Tibial nerve (tissue), 4 donors: ENCODE measurements at regions not wholly inside any gene's neighbourhood (a gene's known extent, or its start where the extent isn't known, plus 50 kb on each side); places are given as distances from the start of the nearest gene placed in this dataset.

Source experiments
- DNase-seq, 2 donors: peaks; one replicate each; pipeline ENCODE4 v3.0.0-alpha.2; 2019; ENCODE audit warnings: low spot score in 2 of 2
- H3K27ac ChIP-seq, 4 donors: fragments of 200-600 bp; sonication (generic) in 3 of 4; one replicate each; pipeline ENCODE4 v1.5.1; 2017 to 2019; ENCODE audit warnings: mild to moderate bottlenecking in 1 of 4
- H3K27me3 ChIP-seq, 2 donors: fragments of 200-600 bp; sonication (generic) in 1 of 2; one replicate each; pipeline versions ENCODE4 v1.5.1 to v1.6.0; 2017 to 2019
- H3K36me3 ChIP-seq, 3 donors: fragments of 200-600 bp; sonication (generic); one replicate each; pipeline ENCODE4 v1.5.1; 2018 to 2019
- H3K4me1 ChIP-seq, 4 donors: fragments of 200-600 bp; sonication (generic) in 3 of 4; one replicate each; pipeline ENCODE4 v1.5.1; 2017 to 2019
- H3K4me3 ChIP-seq, 4 donors: fragments of 200-600 bp; sonication (generic) in 3 of 4; one replicate each; pipeline ENCODE4 v1.5.1; 2017 to 2019; ENCODE audit warnings: mild to moderate bottlenecking in 1 of 4, moderate library complexity in 1 of 4
- H3K9me3 ChIP-seq, 4 donors: fragments of 200-600 bp; sonication (generic) in 3 of 4; one replicate each; pipeline ENCODE4 v1.5.1; 2017 to 2019
- EP300 ChIP-seq, 2 donors: sonication (generic); formaldehyde crosslinking; IDR thresholded peaks; one replicate each; pipeline ENCODE4 v1.6.1; 2017; ENCODE audit warnings: antibody characterized with exemption in 2 of 2, mild to moderate bottlenecking in 1 of 2
- POLR2A ChIP-seq, 2 donors: fragments of 450-650 bp; IDR thresholded peaks; one replicate each; pipeline ENCODE4 v1.6.1; 2017; ENCODE audit warnings: antibody characterized with exemption in 2 of 2, mild to moderate bottlenecking in 2 of 2, moderate library complexity in 2 of 2
- WGBS, 2 donors: methylation state at CpG; one replicate each; pipeline ENCODE4 v1.1.5; 2018; 5-methylcytosine and 5-hydroxymethylcytosine counted together
- TF ChIP-seq, protein P1 (sequence below), 5 experiments: fragments of 200-600 bp in 3 of 5; fragments of 450-650 bp in 2 of 5; sonication (generic) in 3 of 5; IDR thresholded peaks; one replicate each; pipeline ENCODE4 v1.5.1; 2016 to 2019; ENCODE audit warnings: antibody characterized with exemption in 5 of 5, mild to moderate bottlenecking in 3 of 5, moderate library complexity in 2 of 5

DNA sequence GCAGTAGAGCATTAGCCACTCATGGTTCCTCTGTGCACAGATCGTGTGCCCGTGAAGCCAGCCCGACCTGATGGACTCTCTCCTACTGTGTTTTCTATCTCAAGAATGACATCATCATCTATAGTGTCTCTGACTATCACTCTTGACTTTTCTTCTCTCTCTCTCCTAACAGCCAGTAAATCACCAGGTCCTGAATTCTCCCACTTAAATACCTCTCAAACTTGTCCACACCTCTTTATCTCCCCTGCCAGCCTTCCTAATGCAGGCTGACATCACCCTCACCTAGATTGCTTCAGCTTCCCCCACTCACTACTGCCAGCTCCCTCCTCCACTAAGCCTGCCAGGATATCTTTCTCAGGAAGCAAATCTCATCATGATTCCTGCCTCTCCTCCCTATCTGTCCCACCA lies 90.6 kb upstream of the MIER3 start:
- Histone ChIP-seq H3K27ac (no peak overlapping the region), H3K27me3 (no peaks in the 10 kb centered on the region), H3K9me3 (no peaks in the 10 kb centered on the region), H3K4me3 (no peak overlapping the region), H3K4me1 (no peaks in the 10 kb centered on the region), H3K36me3 (no peaks in the 10 kb centered on the region)
- no peak for DNase-seq
- WGBS, 2 donors = 78 to 84% methylated on average over 3 of the region's 3 CpGs
- TF ChIP-seq EP300 (IDR thresholded peaks at IDR 0.05) = no peak
- TF ChIP-seq POLR2A (IDR thresholded peaks at IDR 0.05) = no peak
- TF ChIP-seq, protein P1, sequence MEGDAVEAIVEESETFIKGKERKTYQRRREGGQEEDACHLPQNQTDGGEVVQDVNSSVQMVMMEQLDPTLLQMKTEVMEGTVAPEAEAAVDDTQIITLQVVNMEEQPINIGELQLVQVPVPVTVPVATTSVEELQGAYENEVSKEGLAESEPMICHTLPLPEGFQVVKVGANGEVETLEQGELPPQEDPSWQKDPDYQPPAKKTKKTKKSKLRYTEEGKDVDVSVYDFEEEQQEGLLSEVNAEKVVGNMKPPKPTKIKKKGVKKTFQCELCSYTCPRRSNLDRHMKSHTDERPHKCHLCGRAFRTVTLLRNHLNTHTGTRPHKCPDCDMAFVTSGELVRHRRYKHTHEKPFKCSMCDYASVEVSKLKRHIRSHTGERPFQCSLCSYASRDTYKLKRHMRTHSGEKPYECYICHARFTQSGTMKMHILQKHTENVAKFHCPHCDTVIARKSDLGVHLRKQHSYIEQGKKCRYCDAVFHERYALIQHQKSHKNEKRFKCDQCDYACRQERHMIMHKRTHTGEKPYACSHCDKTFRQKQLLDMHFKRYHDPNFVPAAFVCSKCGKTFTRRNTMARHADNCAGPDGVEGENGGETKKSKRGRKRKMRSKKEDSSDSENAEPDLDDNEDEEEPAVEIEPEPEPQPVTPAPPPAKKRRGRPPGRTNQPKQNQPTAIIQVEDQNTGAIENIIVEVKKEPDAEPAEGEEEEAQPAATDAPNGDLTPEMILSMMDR (IDR thresholded peaks at IDR 0.05) = no peak

DNA sequence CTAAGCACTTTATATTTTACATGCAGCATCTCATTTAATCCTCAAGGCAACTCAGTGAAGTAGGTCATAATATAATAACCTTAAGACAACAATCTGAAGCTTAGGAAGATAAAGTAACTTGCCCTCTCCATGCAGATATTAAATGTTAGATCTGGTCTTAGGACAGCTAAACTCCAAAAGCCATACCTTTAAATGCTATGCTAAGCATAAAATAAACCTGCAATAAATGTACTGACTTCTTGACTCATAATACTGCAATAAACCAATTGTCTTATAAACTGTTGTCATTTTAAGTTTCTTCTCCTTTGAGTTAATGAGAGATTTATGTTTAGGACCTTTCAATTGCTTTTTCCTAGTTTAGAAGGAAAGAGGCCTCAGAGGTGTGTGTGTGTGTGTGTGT lies 102.2 kb upstream of the MIER3 start:
- Histone ChIP-seq H3K36me3 (no peaks in the 10 kb centered on the region), H3K27me3 (no peaks in the 10 kb centered on the region), H3K4me3 (no peak overlapping the region), H3K4me1 (no peaks in the 10 kb centered on the region), H3K27ac (no peak overlapping the region), H3K9me3 (no peaks in the 10 kb centered on the region)
- TF ChIP-seq EP300 (IDR thresholded peaks at IDR 0.05) = no peak
- no peak for TF ChIP-seq POLR2A (IDR thresholded peaks at IDR 0.05)
- TF ChIP-seq, protein P1 (IDR thresholded peaks at IDR 0.05) = no peak
- no peak for DNase-seq

DNA sequence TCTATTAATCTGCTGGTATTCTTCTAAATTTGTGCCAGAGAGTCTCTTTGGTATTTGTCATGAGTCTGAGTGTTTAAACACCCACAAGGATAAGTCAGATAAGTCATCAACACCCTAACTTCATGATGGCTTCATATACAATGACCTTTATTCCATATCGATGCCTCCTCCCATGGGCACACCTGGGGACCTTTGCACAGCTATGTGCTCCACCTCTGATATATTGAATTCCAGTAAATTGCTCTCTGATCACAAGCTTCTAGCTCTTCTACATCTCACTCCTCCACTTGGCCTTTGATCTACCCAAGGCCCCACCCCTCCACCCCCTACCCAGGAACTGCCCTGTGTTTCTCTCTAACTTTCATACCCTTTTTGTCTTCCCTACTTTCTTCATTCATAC lies 102.7 kb upstream of the MIER3 start:
- Histone ChIP-seq H3K36me3 (no peaks in the 10 kb centered on the region), H3K4me1 (no peaks in the 10 kb centered on the region), H3K27ac (peak overlapping the region in 1 of 4 donors; percentile 50), H3K9me3 (no peaks in the 10 kb centered on the region), H3K4me3 (no peak overlapping the region), H3K27me3 (no peaks in the 10 kb centered on the region)
- DNase-seq = no peak
- TF ChIP-seq, protein P1 (IDR thresholded peaks at IDR 0.05) = no peak
- no peak for TF ChIP-seq EP300 (IDR thresholded peaks at IDR 0.05)
- TF ChIP-seq POLR2A (IDR thresholded peaks at IDR 0.05) = no peak
- 94 to 100% methylated on average over 1 of the region's 1 CpG for WGBS, 2 donors

DNA sequence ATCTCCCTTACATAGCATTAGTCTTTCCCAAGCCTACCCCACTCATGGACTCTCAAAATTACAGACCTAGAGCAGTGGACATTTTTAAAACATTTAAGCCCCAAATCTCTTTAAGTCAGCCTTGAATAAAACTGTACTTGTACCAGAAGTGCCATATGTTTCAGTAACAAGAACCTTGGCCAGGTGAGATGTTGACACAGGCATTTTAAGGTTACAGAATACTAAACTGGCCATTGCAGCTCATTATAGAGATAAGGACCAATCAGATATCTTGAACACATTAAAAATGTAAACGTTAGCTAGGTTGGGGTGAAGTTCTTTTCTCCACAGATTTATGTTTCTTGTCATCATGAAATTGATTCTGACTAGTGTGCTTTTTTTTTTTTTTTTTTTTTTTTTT lies 103.8 kb upstream of the MIER3 start:
- Histone ChIP-seq H3K27ac (no peak overlapping the region), H3K27me3 (no peaks in the 10 kb centered on the region), H3K4me1 (no peaks in the 10 kb centered on the region), H3K4me3 (no peak overlapping the region), H3K9me3 (no peaks in the 10 kb centered on the region), H3K36me3 (no peaks in the 10 kb centered on the region)
- TF ChIP-seq EP300 (IDR thresholded peaks at IDR 0.05) (no peak), POLR2A (IDR thresholded peaks at IDR 0.05) (no peak)
- TF ChIP-seq, protein P1 (IDR thresholded peaks at IDR 0.05) = no peak
- no peak for DNase-seq
- 81 to 84% methylated on average over 1 of the region's 1 CpG for WGBS, 2 donors

DNA sequence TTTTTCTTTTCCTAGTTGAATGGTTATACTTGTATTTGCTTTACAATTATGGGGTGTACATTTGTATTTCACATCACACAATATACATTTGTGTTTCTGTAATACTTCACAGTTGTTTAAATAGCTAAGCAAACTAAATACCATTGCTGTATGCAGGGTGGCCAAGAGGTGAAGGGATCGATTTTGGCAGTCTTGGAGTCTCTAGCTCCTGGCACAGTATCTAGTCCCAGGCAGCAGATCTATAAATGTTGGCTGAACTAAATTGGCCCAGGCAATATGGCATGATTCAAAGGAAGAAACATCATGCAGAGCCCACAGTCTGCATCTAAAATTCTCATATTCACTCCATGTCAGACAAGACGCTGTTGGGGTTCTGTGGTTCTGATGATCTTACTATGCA lies 110.1 kb upstream of the GPBP1 start:
- Histone ChIP-seq H3K27me3 (no peaks in the 10 kb centered on the region), H3K4me1 (no peaks in the 10 kb centered on the region), H3K27ac (no peak overlapping the region), H3K4me3 (no peak overlapping the region), H3K9me3 (no peaks in the 10 kb centered on the region), H3K36me3 (no peaks in the 10 kb centered on the region)
- DNase-seq = no peak
- TF ChIP-seq POLR2A (IDR thresholded peaks at IDR 0.05) = no peak
- no peak for TF ChIP-seq EP300 (IDR thresholded peaks at IDR 0.05)
- TF ChIP-seq, protein P1 (IDR thresholded peaks at IDR 0.05) = no peak
- 63 to 88% methylated on average over 2 of the region's 2 CpGs for WGBS, 2 donors
